Tibial nerve (tissue), 4 donors: ENCODE measurements at regions not wholly inside any gene's neighbourhood (a gene's known extent, or its start where the extent isn't known, plus 50 kb on each side); places are given as distances from the start of the nearest gene placed in this dataset.
A peak's percentile ranks its signal among the peaks of the same experiment; 100 is the strongest.

Experiments
- DNase-seq, 2 donors: peaks; one replicate each; pipeline ENCODE4 v3.0.0-alpha.2; 2019; ENCODE audit warnings: low spot score in 2 of 2
- H3K27ac ChIP-seq, 4 donors: fragments of 200-600 bp; sonication (generic) in 3 of 4; one replicate each; pipeline ENCODE4 v1.5.1; 2017 to 2019; ENCODE audit warnings: mild to moderate bottlenecking in 1 of 4
- H3K27me3 ChIP-seq, 2 donors: fragments of 200-600 bp; sonication (generic) in 1 of 2; one replicate each; pipeline versions ENCODE4 v1.5.1 to v1.6.0; 2017 to 2019
- H3K36me3 ChIP-seq, 3 donors: fragments of 200-600 bp; sonication (generic); one replicate each; pipeline ENCODE4 v1.5.1; 2018 to 2019
- H3K4me1 ChIP-seq, 4 donors: fragments of 200-600 bp; sonication (generic) in 3 of 4; one replicate each; pipeline ENCODE4 v1.5.1; 2017 to 2019
- H3K4me3 ChIP-seq, 4 donors: fragments of 200-600 bp; sonication (generic) in 3 of 4; one replicate each; pipeline ENCODE4 v1.5.1; 2017 to 2019; ENCODE audit warnings: mild to moderate bottlenecking in 1 of 4, moderate library complexity in 1 of 4
- H3K9me3 ChIP-seq, 4 donors: fragments of 200-600 bp; sonication (generic) in 3 of 4; one replicate each; pipeline ENCODE4 v1.5.1; 2017 to 2019
- EP300 ChIP-seq, 2 donors: sonication (generic); formaldehyde crosslinking; IDR thresholded peaks; one replicate each; pipeline ENCODE4 v1.6.1; 2017; ENCODE audit warnings: antibody characterized with exemption in 2 of 2, mild to moderate bottlenecking in 1 of 2
- POLR2A ChIP-seq, 2 donors: fragments of 450-650 bp; IDR thresholded peaks; one replicate each; pipeline ENCODE4 v1.6.1; 2017; ENCODE audit warnings: antibody characterized with exemption in 2 of 2, mild to moderate bottlenecking in 2 of 2, moderate library complexity in 2 of 2
- WGBS, 2 donors: methylation state at CpG; one replicate each; pipeline ENCODE4 v1.1.5; 2018; 5-methylcytosine and 5-hydroxymethylcytosine counted together
- TF ChIP-seq, protein P1 (sequence below), 5 experiments: fragments of 200-600 bp in 3 of 5; fragments of 450-650 bp in 2 of 5; sonication (generic) in 3 of 5; IDR thresholded peaks; one replicate each; pipeline ENCODE4 v1.5.1; 2016 to 2019; ENCODE audit warnings: antibody characterized with exemption in 5 of 5, mild to moderate bottlenecking in 3 of 5, moderate library complexity in 2 of 5

GRCh38 chrX:2620576-2620975 is 70.5 kb upstream of the CD99 start:
- no peak overlapping the region for H3K27ac ChIP-seq
- WGBS, 2 donors, result 90 to 93% methylated on average over 3 of the region's 3 CpGs
- TF ChIP-seq, protein P1, sequence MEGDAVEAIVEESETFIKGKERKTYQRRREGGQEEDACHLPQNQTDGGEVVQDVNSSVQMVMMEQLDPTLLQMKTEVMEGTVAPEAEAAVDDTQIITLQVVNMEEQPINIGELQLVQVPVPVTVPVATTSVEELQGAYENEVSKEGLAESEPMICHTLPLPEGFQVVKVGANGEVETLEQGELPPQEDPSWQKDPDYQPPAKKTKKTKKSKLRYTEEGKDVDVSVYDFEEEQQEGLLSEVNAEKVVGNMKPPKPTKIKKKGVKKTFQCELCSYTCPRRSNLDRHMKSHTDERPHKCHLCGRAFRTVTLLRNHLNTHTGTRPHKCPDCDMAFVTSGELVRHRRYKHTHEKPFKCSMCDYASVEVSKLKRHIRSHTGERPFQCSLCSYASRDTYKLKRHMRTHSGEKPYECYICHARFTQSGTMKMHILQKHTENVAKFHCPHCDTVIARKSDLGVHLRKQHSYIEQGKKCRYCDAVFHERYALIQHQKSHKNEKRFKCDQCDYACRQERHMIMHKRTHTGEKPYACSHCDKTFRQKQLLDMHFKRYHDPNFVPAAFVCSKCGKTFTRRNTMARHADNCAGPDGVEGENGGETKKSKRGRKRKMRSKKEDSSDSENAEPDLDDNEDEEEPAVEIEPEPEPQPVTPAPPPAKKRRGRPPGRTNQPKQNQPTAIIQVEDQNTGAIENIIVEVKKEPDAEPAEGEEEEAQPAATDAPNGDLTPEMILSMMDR (IDR thresholded peaks at IDR 0.05), result no peak
- TF ChIP-seq EP300 (IDR thresholded peaks at IDR 0.05), result no peak
- TF ChIP-seq POLR2A (IDR thresholded peaks at IDR 0.05), result no peak
- H3K27me3 ChIP-seq, result no peaks in the 10 kb centered on the region
- no peak for DNase-seq
- H3K4me1 ChIP-seq, result no peaks in the 10 kb centered on the region
- H3K9me3 ChIP-seq, result no peaks in the 10 kb centered on the region
- peaks cover 0 to 66% (median 0%) of the 10 kb centered on the region in 3 donors for H3K36me3 ChIP-seq
- H3K4me3 ChIP-seq, result no peak overlapping the region

GRCh38 chrX:2618516-2618915 is 72.6 kb upstream of the CD99 start:
- no peak overlapping the region for H3K4me3 ChIP-seq
- H3K27me3 ChIP-seq, result no peaks in the 10 kb centered on the region
- H3K36me3 ChIP-seq, result peaks cover 0 to 50% (median 0%) of the 10 kb centered on the region in 3 donors
- no peak overlapping the region for H3K27ac ChIP-seq
- WGBS, 2 donors, result 54 to 59% methylated on average over 4 of the region's 4 CpGs
- TF ChIP-seq EP300 (IDR thresholded peaks at IDR 0.05), result peak in 1 of 2 donors; percentile 8
- TF ChIP-seq POLR2A (IDR thresholded peaks at IDR 0.05), result no peak
- TF ChIP-seq, protein P1 (IDR thresholded peaks at IDR 0.05), result no peak
- DNase-seq, result no peak
- H3K4me1 ChIP-seq, result peaks cover 0 to 10% (median 0%) of the 10 kb centered on the region in 4 donors
- H3K9me3 ChIP-seq, result no peaks in the 10 kb centered on the region

- Histone ChIP-seq H3K9me3 (no peaks in the 10 kb centered on the region), H3K27ac (peak overlapping the region in 2 of 4 donors; percentile 65 to 74), H3K4me1 (peaks cover 0 to 20% (median 7%) of the 10 kb centered on the region in 4 donors), H3K36me3 (peaks cover 0 to 29% (median 0%) of the 10 kb centered on the region in 3 donors), H3K4me3 (no peak overlapping the region), H3K27me3 (no peaks in the 10 kb centered on the region)
- TF ChIP-seq, protein P1 (IDR thresholded peaks at IDR 0.05), result peak in 3 of 5 experiments; percentile 7 to 27 (median 21)
- TF ChIP-seq EP300 (IDR thresholded peaks at IDR 0.05) (peak in 1 of 2 donors; percentile 51), POLR2A (IDR thresholded peaks at IDR 0.05) (no peak)
- peak in 1 of 2 donors; percentile 26 for DNase-seq
- WGBS, 2 donors, result 2 to 12% methylated on average over 3 of the region's 3 CpGs
Observed at GRCh38 chrX:2614911-2615310, 76.2 kb upstream of the CD99 start.

DNA sequence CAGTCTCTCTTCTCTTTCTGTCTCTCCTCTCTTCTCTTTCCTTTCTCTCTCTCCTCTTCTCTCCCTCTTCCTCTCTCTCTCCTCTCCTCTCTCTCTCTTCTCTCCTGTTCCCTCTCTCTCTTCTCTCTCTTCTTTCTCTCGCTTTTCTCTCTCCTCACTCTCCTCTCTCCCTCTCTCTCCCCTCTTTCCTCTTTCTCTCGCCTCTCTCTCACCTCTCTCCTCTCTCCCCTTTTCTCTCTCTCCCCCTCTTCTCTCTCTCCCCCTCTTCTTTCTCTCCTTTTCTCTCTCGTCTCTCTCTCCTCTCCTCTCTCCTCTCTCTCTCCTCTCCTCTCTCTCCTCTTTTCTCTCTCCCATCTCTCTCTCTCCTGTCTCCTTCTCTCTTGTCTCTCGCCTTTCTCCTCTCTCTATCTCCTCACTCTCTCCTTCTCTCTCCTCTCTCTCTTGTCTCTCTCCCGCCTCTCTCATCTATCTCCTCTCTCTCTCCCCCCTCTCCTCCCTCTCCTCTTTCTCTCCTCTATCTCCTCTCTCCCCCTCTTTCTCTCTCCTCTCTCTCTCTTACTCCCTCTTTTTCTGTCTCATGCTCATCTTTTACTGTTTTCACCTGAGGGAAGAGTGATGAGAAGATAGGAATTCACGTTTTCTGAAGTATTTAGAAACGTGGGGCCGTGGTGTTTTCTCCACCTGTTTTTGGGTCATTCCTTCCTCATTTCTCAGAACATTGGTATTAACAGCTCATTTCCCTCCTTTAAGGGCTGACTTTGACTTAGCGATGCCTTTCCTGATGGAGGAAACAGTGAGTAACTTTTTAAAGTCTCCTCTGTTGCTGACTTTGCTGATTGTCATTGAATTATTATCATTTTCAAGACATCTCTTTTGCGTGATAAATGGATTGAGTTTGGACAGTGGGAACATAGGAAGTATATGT is 80.6 kb upstream of the CD99 start:
- WGBS, 2 donors, result 35 to 46% methylated on average over 10 of the region's 10 CpGs
- TF ChIP-seq, protein P1 (IDR thresholded peaks at IDR 0.05), result peak in 1 of 5 experiments; percentile 38
- TF ChIP-seq EP300 (IDR thresholded peaks at IDR 0.05) (no peak), POLR2A (IDR thresholded peaks at IDR 0.05) (no peak)
- Histone ChIP-seq H3K27ac (peak overlapping the region in 2 of 4 donors; percentile 81 to 87), H3K4me1 (peaks cover 0 to 28% (median 7%) of the 10 kb centered on the region in 4 donors), H3K4me3 (peak overlapping the region in 3 of 4 donors; percentile 50 to 64 (median 61)), H3K27me3 (no peaks in the 10 kb centered on the region), H3K36me3 (no peaks in the 10 kb centered on the region), H3K9me3 (no peaks in the 10 kb centered on the region)
- no peak for DNase-seq
